NB4 (cell line): ENCODE measurements at regions not wholly inside any gene's neighbourhood (a gene's known extent, or its start where the extent isn't known, plus 50 kb on each side); places are given as distances from the start of the nearest gene placed in this dataset.

Source experiments
- CTCF ChIP-seq: IDR thresholded peaks from one replicate; pipeline ENCODE4 v1.5.1; 2012; ENCODE audit warnings: low read depth, low read length
- POLR2A ChIP-seq: IDR thresholded peaks from 2 replicates; pipeline ENCODE4 v1.6.1; 2011; ENCODE audit warnings: mild to moderate bottlenecking; ENCODE audit not compliant: insufficient read length; ENCODE audit errors: extremely low read depth

GRCh38 chr20:10954908-10955580, 281.2 kb upstream of the JAG1 start:
- TF ChIP-seq POLR2A (no peak), CTCF (no peak)
